Ascending aorta (tissue), 2 donors: ENCODE measurements at regions not wholly inside any gene's neighbourhood (a gene's known extent, or its start where the extent isn't known, plus 50 kb on each side); places are given as distances from the start of the nearest gene placed in this dataset.

Experiments
- DNase-seq, 2 donors: peaks; one replicate each; pipeline ENCODE4 v3.0.0-alpha.2; 2019; ENCODE audit warnings: low spot score in 2 of 2
- H3K27ac ChIP-seq, 2 donors: fragments of 200-600 bp; sonication (generic); one replicate each; pipeline ENCODE4 v1.5.1; 2016 to 2017; ENCODE audit warnings: mild to moderate bottlenecking in 1 of 2
- H3K27me3 ChIP-seq: fragments of 200-600 bp; sonication (generic); one replicate; pipeline ENCODE4 v1.5.1; 2017
- H3K36me3 ChIP-seq, 2 donors: fragments of 200-600 bp; sonication (generic); one replicate each; pipeline ENCODE4 v1.5.1; 2016
- H3K4me1 ChIP-seq, 2 donors: fragments of 200-600 bp; sonication (generic); one replicate each; pipeline ENCODE4 v1.5.1; 2016 to 2017; ENCODE audit warnings: mild to moderate bottlenecking in 1 of 2
- H3K4me3 ChIP-seq, 2 donors: fragments of 200-600 bp; sonication (generic); one replicate each; pipeline ENCODE4 v1.5.1; 2016 to 2017; ENCODE audit warnings: mild to moderate bottlenecking in 1 of 2
- H3K9me3 ChIP-seq, 2 donors: fragments of 200-600 bp; sonication (generic); one replicate each; pipeline ENCODE4 v1.5.1; 2016
- CTCF ChIP-seq, 3 experiments: fragments of 200-600 bp in 2 of 3; fragments of 450-650 bp in 1 of 3; sonication (generic) in 2 of 3; IDR thresholded peaks; one replicate each; pipeline ENCODE4 v1.5.1; 2016 to 2019; ENCODE audit warnings: antibody characterized with exemption in 3 of 3, mild to moderate bottlenecking in 1 of 3, moderate library complexity in 1 of 3
- intact Hi-C: fragments of 100-400 bp; cut with DNase I; formaldehyde crosslinking; loops from one replicate; pipeline ENCODE4 v1.15.1; 2023

- Histone ChIP-seq H3K4me1 (no peaks in the 10 kb centered on the region), H3K9me3 (no peaks in the 10 kb centered on the region), H3K27me3 (no peaks in the 10 kb centered on the region), H3K4me3 (no peak overlapping the region), H3K36me3 (no peaks in the 10 kb centered on the region), H3K27ac (no peak overlapping the region)
- no peak for DNase-seq
- TF ChIP-seq CTCF (IDR thresholded peaks at IDR 0.05): no peak
- intact Hi-C loops: no loop called here
These were observed 250.0 kb upstream of the VEPH1 start for GRCh38 chr3:157752956-157753786.

- intact Hi-C loops: no loop called here
- Histone ChIP-seq H3K36me3 (no peaks in the 10 kb centered on the region), H3K27me3 (no peaks in the 10 kb centered on the region), H3K4me1 (no peaks in the 10 kb centered on the region), H3K27ac (no peak overlapping the region), H3K4me3 (no peak overlapping the region), H3K9me3 (no peaks in the 10 kb centered on the region)
- no peak for DNase-seq
- no peak for TF ChIP-seq CTCF (IDR thresholded peaks at IDR 0.05)
These were observed 249.3 kb upstream of the VEPH1 start for GRCh38 chr3:157752554-157752953.

- Histone ChIP-seq H3K4me1 (no peaks in the 10 kb centered on the region), H3K27ac (no peak overlapping the region), H3K9me3 (no peaks in the 10 kb centered on the region), H3K36me3 (no peaks in the 10 kb centered on the region), H3K4me3 (no peak overlapping the region), H3K27me3 (no peaks in the 10 kb centered on the region)
- no peak for DNase-seq
- intact Hi-C loops: no loop called here
- TF ChIP-seq CTCF (IDR thresholded peaks at IDR 0.05): no peak
These were observed 248.2 kb upstream of the VEPH1 start for GRCh38 chr3:157751386-157751785.

DNA sequence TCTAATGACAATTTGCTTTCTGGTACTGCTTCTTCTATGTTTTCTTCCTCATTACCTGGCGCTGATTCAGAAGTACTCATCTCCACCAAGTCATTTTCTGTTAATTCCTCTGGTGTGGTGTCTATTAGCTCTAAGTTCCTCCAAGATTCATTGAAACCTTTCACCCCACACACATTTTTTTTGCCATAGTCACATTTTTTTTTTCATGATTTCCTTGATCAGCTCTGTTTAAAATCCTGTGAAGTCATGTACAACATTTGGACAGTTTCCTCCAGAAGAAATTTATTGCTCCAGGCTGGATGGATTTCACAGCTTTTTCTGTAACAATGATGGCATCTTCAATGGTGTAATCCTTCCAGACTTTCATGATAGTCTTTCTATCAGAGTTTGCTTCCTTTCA is 243.2 kb upstream of the VEPH1 start:
- TF ChIP-seq CTCF (IDR thresholded peaks at IDR 0.05): no peak
- H3K27me3 ChIP-seq: no peaks in the 10 kb centered on the region
- DNase-seq: no peak
- no peaks in the 10 kb centered on the region for H3K4me1 ChIP-seq
- H3K27ac ChIP-seq: no peak overlapping the region
- H3K9me3 ChIP-seq: peaks cover 0 to 17% of the 10 kb centered on the region in 2 donors
- no peak overlapping the region for H3K4me3 ChIP-seq
- intact Hi-C loops: no loop called here
- no peaks in the 10 kb centered on the region for H3K36me3 ChIP-seq

- no peak for DNase-seq
- no peak for TF ChIP-seq CTCF (IDR thresholded peaks at IDR 0.05)
- H3K4me3 ChIP-seq: no peak overlapping the region
- H3K27me3 ChIP-seq: no peaks in the 10 kb centered on the region
- no peaks in the 10 kb centered on the region for H3K36me3 ChIP-seq
- H3K27ac ChIP-seq: no peak overlapping the region
- intact Hi-C loops: no loop called here
- no peaks in the 10 kb centered on the region for H3K4me1 ChIP-seq
- H3K9me3 ChIP-seq: peaks cover 0 to 17% of the 10 kb centered on the region in 2 donors
These were observed 238.4 kb upstream of the VEPH1 start for GRCh38 chr3:157741607-157742006.
